ENCODE measurements at regions not wholly inside any gene's neighbourhood (a gene's known extent, or its start where the extent isn't known, plus 50 kb on each side); places are given as distances from the start of the nearest gene placed in this dataset.

DNA sequence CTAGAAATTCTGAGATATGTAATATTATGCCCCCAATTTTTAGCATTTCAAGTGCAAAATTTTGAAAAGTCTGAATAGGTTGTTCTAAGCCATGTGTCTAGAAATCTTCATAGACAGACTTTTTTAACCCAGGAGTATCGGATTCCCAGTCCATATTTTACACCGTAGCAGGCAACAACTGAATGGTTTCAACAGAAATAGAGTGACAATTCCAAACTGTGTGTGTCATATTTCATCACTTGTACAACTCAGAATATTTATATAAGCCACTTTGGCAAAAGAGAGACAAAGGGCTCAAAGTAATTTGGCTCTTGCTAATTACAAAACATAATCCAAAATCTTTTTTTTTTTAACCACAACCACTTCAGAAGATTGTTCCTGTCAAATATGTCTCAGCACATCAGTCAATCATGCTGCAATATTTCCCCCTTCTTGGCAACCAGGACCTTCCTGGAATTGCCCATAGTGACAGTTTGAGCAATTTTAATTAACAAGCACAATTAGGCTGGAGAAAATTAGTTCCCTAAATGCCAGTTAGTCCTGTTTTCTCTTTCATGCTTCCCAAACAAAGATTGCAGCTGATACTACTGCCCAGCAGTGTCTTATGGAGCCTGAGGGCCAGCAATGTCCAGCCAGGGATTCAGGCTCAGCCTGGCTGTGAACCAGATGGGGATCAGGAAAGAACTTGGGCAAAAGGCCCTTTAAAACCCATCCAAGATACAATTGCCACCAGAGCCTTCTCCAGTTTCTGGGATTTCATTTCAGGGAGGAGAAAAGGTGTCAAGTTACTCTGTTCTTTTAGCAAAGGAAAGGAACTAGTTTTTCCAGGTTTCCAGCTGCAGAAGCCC lies 533.3 kb upstream of the GHITM start:
- no peak for DNase-seq

DNA sequence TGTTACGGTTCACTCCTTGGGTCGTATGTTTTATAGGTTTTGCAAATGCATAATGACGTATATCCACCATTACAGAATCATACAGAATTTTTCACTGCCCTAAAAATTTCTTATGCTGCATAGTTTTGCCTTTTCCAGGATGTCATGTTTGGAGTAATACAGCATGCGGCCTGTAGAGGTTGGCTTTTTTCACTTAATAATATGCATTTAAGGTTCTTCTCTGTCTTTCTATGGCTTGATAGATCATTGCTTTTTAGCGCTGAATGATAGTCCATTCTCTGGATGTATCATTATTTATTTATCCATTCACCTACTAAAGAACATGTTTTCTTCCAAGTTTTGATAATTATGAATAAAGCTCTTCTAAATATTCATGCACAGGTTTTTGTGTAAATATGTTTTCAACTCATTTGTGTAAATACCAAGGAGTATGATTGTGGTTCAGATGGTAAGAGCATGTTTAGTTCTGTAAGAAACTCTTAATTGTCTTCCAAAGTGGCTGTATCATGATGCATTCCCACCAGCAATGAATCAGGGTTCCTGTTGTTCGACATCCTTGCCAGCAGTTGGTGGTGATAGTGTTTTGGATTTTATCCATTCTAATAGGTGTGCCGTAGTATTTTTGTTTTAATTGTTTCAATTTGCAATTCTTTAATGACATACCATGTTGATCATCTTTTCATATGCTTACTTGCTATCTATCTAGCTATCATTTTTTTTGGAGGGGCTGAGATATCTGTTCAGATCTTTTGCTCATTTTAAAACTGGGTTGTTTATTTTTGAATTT lies 531.2 kb upstream of the GHITM start:
- DNase-seq, result no peak

DNA sequence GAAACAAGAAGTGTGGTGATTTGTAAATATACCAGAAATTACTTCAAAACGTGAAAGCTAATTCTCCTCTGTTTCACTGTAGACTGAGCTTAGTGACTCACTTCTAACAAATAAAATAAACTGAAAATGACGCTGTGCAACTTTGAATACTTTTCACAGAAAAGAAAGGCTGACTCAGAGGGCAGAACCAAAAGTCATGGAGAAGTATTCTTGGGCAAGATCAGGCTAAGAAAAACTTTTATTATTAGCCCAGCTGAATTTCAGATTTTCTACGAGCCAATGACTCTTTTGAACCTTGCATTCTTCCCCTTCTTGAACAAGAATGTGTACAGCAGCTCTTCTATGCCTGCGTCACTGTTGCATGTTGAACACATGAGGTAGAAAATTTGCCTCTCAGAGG lies 527.3 kb upstream of the GHITM start:
- DNase-seq, result no peak

DNA sequence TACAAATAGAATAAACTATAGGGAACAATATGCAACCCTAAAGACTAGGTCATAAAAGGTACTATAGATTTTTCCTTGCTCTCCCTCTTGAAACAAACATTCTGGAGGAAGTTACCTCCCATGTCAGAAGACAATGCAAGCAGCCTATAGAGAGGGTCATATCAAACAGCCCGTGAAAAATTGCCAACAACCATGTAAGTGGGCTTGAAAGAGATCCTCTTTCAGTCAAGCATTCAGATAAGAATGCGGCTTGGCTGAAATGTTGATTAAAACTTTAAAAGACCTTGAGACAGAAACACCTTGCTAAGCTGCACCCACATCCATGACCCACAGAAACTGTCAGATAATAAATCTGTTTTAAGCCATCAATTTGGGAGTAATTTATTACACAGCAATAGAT lies 526.6 kb upstream of the GHITM start:
- no peak for DNase-seq

DNA sequence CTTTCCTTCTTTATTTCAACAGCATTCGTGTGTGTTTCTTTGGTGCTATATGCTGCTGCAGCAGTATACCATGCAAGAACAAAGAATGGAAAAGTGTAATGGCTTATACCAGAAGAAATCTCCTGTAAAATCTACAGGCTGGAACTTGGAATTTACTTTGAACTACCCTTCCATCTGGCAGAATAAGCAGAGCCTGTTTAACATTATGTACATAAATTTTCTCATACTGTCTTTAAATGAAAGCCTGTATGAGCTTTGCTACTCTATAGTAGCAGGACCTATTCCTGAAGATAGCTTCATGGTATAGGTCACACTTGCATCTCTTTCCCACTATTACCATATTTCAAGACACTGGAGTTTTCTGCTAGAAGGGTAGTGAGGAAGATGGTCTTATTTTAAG lies 522.1 kb upstream of the GHITM start:
- no peak for DNase-seq

DNA sequence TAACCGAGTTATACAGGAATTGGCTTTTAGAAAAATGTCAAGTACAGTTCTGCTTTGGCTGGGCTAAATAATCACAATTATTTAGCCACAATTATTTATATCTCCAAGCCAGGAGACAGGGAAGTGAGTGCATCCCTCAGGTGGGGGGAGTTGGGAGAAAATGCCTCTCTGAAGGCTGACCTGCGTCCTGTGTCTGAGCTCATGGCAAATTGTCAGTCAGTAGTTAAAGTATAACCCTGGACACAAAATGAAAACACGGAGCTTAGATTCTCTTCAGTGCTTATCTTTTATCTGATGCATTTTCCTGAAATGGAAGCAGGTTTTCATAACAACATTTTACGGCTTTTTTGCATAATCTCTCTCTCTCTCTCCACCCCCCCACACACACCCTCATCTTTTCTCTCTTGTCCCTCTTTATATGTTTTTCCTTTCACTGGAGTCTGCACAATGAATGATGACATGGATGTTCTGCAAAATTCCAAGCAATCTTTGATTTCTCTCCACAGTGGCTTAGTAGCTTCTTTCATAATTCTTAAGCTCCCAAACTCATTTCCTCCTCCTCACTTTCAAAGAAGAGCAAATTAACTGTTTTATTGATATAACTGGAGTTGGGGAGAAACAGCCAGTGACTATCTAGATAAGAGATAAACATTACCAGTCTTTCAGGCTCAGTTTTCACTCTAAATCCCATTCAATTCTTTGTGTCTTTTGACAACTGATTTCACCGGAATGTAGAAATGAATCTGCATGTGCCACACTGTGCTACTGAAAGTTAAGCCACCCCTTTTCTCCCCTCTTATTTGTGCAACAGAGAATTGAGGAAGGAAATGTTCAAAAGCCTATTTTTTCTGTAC lies 521.4 kb upstream of the GHITM start:
- no peak for DNase-seq

DNA sequence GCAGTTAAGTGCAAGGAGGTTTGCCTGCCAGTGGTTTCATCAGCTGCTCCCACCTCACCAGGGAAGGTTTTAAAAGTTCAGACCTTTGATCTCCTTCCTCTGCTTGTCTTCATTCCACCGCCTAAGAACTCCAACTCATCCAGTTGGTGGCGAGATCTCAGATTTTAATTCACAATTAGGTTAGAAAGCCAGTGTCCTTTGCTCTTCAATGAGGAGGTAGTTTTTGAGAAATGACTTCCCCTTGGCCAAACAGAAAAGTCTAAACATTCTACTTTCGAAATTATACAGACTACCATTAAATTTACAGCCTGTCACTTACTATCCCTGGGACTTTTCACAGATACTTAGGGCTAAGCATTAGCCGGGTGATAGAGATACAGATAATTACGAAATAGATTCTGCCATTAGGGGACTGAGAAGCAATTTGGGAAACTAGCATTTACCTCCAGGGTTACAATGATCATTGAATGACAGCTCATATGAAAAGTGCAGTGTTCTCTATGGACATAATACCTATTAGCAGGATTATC lies 513.4 kb upstream of the GHITM start:
- DNase-seq, result no peak

DNA sequence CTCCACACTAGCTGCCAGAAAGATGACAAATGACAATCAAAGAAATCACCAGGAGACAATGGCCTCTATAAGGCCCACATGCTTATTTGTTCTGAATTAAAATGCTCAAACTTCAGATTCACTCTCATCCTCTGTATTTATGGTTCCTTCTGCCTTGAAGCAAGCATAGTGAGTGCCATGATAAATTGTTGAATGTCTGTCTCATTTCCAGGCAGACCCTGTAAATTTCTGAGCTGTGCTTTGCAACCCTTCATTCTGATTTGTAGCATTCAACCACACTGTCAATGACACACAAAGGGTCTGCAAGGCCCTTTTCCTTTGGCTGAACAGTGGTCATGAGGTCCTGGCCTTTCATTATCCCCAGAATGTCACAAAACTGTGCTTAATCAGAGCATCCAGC lies 506.6 kb upstream of the GHITM start:
- DNase-seq, result no peak

DNA sequence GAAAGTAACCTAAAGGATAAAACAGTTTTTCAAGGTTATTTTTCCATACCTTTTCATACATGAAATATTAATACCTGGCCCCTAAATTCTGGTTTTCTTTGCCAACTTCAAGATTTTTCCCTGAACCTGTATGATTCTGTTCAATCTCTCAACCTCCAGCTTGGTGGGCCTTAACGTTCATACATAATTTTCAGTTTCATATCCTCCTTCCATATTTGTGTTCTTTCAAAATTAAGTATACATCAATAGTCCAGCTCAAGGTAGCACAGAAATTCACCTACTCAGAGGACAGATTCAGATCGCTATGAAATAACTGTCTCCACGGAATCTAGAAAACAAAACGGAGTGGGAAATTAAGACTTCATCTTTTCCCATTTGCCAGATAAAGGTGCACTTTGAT lies 505.8 kb upstream of the GHITM start:
- DNase-seq, result no peak

DNA sequence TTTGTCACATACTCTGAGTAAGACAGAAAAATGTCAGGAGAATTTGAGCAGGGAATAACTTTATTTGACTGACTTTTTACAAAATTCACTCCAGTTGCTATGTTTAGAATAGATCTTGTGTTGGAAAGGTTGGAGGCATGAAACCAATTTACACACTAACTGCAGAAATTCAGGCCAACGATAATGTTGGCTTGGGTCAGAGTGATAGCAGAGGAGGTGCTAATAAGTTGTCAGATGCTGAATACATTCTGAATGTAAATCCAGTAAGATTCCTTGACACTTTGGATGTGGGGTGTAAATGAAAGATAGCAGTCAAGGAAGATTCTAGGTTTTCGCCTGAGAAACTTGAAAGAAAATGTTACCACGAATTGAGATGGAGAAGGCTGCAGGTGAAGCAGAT lies 502.5 kb upstream of the GHITM start:
- no peak for DNase-seq

DNA sequence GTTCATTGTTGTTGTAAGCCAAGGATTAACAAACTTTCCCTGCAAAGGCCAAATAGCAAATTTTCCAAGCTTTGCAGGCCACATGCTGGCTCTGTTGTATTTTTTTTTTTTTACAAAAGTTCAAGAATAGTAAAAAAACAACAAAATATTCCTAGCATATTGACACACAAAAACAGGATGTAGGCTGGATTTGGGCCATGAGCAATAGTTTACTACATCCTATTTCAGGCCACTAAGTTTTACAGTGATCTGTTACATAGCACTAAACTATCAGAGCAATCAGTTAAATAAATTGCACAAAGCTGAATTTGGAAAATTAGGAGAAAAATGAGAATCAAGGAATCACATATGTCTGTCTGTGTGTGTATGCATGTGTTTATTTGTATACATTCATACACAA lies 491.8 kb upstream of the GHITM start:
- DNase-seq, result no peak

DNA sequence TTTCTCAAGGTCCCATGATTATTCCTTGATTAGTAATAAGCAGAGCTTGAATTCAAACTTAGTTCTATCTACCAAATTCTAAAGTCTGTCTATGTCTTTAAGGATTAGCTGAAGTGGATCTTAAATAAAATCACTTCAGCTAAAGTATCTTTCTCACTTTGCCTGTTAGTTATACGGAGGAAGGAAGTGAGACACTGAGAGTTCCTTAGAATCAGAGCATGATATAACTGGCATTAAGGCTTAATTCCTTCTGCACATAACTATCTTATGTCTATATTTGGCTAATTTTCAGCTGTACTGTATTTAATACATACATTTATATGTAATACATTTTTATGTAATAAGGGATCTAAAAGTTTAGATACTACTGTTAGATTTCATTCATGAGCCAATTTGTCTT lies 491.1 kb upstream of the GHITM start:
- no peak for DNase-seq

DNA sequence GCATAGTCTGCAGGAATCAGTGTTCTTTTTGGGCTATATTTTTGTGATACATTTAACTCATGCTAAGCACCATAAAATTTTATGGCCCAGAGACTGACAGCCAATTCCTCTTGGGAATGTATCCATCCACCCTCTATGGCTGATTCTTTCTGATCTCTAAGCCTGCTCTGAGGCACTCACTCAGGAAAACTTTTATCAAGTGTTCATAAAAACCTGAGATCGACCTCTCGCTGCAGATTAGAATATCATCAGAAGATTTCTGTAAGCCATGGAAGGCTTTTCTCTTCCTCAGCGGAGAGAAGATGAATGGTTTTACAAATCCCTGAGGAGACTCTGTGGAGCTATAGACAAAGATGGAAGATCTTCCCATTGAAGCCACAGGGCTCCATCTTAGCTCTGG lies 489.8 kb upstream of the GHITM start:
- DNase-seq, result no peak

DNA sequence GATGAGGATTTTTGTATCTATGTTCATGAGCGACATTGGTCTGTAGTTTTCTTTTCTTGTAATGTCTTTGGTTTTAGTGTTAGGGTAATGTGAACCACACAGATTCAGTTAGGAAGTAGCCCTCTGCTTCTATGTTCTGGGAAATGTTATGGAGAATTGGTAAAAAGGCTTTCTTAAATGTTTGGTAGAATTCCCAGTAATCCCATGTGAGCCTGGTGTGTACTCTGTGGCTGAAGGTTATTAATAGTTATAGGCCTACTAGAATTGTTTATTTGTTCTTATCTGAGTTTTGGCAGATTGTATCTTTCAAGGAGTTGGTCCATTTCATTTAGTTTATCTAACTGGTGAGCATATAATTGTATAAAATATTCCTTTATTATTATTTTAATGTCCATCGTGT lies 484.6 kb upstream of the GHITM start:
- DNase-seq, result no peak

DNA sequence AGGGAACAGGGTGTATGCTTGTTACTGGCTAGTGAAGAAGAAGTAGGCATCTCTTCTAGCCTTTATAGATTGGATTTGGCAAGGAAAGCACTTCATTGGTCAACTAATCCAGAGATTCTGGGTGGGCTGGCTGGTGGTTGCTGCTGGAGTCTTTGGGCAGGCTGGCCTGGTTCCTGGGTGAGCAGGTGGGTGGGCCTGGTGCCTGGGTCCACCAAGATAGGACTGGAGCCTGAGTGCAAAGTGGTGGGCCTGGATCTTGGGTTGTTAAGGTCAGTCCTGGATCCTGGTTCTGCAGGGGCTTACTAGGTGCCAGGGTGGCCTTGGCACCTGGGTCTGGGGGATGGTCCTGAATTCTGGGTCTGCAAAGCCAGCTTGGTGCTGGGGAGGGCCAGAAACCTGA lies 482.4 kb upstream of the GHITM start:
- no peak for DNase-seq

DNA sequence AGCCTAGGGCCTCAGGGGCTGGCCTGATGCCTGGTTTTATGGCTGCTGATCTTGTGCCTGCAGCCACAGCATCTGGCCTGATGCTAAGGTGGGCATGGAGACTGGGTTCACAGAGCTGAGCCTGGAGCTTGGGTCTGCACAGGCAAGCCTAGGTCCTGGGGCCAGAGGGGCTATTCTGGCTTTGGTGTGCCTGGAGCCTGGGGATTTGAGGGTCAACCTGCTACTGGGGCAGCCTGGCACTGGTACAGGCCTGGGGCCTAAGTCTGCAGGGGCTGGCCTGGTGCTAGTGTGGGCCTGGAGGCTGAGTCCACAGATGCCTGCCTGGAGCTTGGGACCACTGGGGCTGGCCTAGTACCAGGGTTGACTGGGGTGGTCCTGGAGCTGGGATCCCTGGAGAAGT lies 481.8 kb upstream of the GHITM start:
- DNase-seq, result no peak

DNA sequence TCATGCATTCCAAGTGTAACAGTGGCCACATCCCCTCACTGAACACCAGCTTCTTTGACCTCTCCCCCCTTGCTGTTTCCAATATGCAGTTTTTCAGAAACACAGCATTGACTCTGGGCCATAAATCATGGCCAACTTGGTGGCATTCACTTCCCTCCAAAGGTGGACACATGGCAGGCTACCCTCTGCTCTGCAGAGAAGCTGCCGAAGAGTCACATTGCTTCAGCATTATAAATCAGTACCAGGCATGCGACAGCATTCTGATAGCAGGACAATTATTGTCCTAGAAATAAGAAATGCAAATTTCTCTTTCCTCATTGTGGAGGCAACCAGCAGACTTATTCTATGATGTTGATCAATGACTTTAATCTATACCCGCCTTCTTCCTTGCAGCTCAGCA lies 475.4 kb upstream of the GHITM start:
- DNase-seq, result no peak

DNA sequence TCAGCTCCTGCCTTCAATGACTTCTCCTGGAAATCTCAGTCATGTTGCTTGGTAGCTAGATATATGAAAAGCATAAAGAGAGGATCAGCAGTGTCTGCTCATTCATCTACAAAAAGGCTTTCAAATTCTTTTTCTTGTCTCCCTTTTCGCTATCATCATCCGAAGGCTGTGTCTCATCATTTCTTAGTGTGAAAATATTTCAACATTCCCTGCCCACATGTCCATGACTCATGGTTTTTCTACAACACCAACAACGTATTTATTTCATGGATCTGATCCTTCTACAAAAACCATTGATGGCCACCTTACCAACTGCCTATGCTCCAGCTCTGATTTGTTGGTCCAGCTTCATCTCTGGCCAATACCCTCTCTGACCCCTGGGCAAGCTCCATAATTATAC lies 472.5 kb upstream of the GHITM start:
- DNase-seq, result no peak

DNA sequence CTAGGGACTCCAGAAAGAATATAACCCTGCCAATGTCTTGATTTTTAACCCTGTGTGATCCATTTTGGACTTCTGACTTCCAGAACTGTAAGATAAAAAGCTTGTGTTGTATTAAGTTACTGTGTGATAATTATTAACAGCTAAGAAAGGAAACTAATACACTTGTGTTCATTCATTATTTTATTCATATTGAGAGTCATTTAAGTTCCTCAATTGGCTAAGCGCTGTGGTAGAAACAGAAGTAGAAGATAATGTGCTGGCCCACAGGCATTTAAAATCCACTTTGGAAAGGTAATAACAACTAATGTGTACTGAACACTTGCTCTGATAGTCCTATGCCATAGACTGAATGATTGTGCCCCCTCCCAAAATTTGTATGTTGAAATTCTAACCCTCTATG lies 471.7 kb upstream of the GHITM start:
- no peak for DNase-seq

DNA sequence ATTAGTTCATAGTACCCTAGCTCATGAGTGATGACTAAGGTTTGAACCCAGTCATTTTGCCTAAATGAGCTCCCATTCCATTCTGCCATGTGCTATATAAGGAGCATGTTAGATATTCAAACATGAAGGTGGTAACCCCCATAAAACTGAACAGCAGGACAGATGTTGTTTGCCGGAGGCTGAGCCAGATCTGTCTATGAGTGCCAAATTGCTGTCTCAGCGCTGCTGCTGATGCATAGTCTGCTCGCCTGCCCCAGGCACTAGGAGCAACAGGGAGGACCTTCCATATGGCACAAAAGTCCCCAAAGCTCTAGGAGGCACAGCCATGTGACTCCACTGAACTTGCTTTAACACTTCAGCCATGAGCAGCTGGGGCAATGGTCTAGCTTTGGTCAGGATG lies 466.0 kb upstream of the GHITM start:
- DNase-seq, result no peak

DNA sequence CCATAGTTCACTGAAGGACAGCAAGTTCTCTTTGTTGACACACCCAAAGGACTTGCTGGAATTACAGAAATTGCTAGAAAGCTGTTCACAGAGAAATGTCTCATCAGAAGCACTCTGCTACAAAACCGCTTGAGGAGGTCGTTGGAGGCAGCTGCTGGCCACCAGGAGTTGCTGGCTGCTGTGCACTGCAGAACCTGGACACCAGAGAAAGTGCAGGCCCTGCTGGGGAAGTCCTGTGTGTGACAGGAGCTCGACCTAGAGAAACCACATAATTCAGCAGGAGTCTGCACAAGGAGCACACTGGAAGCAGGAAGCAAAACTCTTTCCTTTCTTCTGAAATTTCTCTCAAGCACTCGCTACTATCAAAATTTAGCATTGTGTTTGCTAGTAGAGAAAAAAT lies 461.5 kb upstream of the GHITM start:
- no peak for DNase-seq

DNA sequence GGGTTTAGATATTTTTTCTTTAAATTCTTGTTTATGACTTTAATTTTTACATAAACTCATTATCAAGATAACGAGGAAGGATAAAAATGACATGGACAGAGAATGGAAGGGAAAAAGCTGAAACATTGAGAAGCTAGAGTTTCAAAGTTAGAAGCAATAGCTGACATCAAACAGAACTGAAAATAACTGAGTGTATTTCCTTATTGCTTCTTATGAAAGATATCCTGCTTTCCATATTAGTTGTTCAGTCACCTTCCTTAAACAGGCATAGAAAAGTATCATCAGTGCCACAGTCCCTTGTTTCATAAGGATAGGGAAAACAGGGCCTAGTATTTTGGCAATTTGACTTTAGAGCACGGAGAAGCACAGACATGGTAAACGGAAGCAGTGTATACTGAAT lies 460.5 kb upstream of the GHITM start:
- no peak for DNase-seq

DNA sequence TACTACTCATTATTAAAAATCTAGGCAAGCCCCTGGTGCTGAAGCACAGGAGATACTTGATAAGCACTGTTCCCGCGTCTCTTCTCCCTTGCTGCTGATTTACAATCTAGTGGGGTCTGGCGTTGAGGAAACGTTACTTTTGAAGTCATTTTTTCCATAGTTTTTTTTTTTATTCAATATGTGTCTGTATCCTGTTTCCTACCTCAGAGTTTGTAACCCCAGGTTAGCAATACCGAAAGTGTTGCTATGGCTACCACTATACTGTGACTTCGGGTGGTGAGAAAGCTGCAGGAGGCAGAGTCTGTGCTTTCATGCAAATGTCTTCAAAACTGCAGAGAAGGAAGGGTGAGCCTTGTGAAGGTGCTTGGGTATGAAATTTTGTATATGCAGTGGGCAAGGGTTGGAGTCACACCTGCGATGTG lies 458.8 kb upstream of the GHITM start:
- peak; percentile 25 for DNase-seq

Data from stimulated activated CD8-positive, alpha-beta memory T cell treated with anti-CD3 and anti-CD28 coated beads, Interleukin-4, amount 100 ng/mL, for 48 hours (primary cell).